ENCODE measurements at regions not wholly inside any gene's neighbourhood (a gene's known extent, or its start where the extent isn't known, plus 50 kb on each side); places are given as distances from the start of the nearest gene placed in this dataset.

DNA sequence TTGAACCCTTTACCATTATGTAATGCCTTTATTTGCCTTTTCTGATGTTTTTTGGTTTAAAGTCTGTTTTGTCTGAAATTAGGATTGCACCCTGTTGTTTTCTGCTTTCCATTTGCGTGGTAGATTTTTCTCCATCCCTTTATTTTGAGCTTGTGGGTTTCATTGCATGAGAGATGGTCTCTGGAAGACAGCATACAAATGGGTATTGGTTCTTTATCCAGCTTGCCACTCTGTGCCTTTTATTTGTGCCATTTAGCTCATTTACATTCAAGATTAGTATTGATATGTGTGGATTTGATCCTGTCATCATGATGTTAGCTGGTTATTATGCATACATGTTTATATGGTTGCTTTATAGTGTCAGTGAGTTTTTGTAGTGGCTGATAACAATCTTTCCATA is 318.7 kb upstream of the PPP2R3A start:
- TF ChIP-seq TEAD4 (IDR thresholded peaks at IDR 0.05) = no peak
- no peak for TF ChIP-seq USF1 (IDR thresholded peaks at IDR 0.05)
- no peak for TF ChIP-seq EGR1 (IDR thresholded peaks at IDR 0.05)
- TF ChIP-seq TCF12 (IDR thresholded peaks at IDR 0.05; ENCODE audit: low read depth) = no peak
- no peak for TF ChIP-seq CEBPB (IDR thresholded peaks at IDR 0.05)
- TF ChIP-seq RAD21 (IDR thresholded peaks at IDR 0.05; ENCODE audit: low read depth) = no peak
- no peak for TF ChIP-seq CREB1 (IDR thresholded peaks at IDR 0.05; ENCODE audit: low read depth)

GRCh38 chr3:135649361-135649760 is 316.2 kb upstream of the PPP2R3A start:
- TF ChIP-seq, protein P1, sequence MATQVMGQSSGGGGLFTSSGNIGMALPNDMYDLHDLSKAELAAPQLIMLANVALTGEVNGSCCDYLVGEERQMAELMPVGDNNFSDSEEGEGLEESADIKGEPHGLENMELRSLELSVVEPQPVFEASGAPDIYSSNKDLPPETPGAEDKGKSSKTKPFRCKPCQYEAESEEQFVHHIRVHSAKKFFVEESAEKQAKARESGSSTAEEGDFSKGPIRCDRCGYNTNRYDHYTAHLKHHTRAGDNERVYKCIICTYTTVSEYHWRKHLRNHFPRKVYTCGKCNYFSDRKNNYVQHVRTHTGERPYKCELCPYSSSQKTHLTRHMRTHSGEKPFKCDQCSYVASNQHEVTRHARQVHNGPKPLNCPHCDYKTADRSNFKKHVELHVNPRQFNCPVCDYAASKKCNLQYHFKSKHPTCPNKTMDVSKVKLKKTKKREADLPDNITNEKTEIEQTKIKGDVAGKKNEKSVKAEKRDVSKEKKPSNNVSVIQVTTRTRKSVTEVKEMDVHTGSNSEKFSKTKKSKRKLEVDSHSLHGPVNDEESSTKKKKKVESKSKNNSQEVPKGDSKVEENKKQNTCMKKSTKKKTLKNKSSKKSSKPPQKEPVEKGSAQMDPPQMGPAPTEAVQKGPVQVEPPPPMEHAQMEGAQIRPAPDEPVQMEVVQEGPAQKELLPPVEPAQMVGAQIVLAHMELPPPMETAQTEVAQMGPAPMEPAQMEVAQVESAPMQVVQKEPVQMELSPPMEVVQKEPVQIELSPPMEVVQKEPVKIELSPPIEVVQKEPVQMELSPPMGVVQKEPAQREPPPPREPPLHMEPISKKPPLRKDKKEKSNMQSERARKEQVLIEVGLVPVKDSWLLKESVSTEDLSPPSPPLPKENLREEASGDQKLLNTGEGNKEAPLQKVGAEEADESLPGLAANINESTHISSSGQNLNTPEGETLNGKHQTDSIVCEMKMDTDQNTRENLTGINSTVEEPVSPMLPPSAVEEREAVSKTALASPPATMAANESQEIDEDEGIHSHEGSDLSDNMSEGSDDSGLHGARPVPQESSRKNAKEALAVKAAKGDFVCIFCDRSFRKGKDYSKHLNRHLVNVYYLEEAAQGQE (IDR thresholded peaks at IDR 0.05; ENCODE audit: low read depth) = no peak
- TF ChIP-seq USF1 (IDR thresholded peaks at IDR 0.05) (no peak), YY1 (IDR thresholded peaks at IDR 0.05; ENCODE audit: low read depth) (no peak), EGR1 (IDR thresholded peaks at IDR 0.05) (no peak), TCF12 (IDR thresholded peaks at IDR 0.05; ENCODE audit: low read depth) (no peak), ZBTB7A (IDR thresholded peaks at IDR 0.05; ENCODE audit: low read depth) (no peak), MAX (IDR thresholded peaks at IDR 0.05) (no peak), EP300 (IDR thresholded peaks at IDR 0.05; ENCODE audit: borderline replicate concordance) (no peak), TAF1 (IDR thresholded peaks at IDR 0.05; ENCODE audit: low read depth) (no peak), CEBPB (IDR thresholded peaks at IDR 0.05) (no peak), TEAD4 (IDR thresholded peaks at IDR 0.05) (no peak), CREB1 (IDR thresholded peaks at IDR 0.05; ENCODE audit: low read depth) (no peak), RAD21 (IDR thresholded peaks at IDR 0.05; ENCODE audit: low read depth) (no peak), NFIC (IDR thresholded peaks at IDR 0.05) (no peak), FOXM1 (IDR thresholded peaks at IDR 0.05; ENCODE audit: borderline replicate concordance, low read depth) (no peak)

GRCh38 chr3:135650309-135650708 is 315.2 kb upstream of the PPP2R3A start:
- TF ChIP-seq TAF1 (IDR thresholded peaks at IDR 0.05; ENCODE audit: low read depth) (no peak), CEBPB (IDR thresholded peaks at IDR 0.05) (no peak), EGR1 (IDR thresholded peaks at IDR 0.05) (no peak), YY1 (IDR thresholded peaks at IDR 0.05; ENCODE audit: low read depth) (no peak), TEAD4 (IDR thresholded peaks at IDR 0.05) (no peak), USF1 (IDR thresholded peaks at IDR 0.05) (no peak), FOXM1 (IDR thresholded peaks at IDR 0.05; ENCODE audit: borderline replicate concordance, low read depth) (no peak)

DNA sequence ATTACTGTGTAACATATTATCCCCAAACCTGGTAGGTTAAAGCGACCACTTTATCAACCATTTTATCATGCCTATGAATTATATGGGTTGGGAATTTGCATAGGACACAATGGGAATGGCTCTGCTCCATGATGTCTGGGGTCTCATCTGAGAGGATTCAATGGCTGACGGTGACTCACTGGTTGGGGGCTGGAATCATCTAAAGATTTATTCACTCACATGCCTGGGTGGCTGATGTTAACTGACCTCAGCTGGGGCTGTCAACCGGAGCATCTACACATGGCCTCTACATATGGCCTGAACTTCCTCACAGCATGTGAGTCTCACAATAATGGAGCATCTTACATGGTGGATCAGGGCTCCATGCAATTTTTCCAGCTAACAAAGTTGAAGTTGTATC is 313.1 kb upstream of the PPP2R3A start:
- no peak for TF ChIP-seq TEAD4 (IDR thresholded peaks at IDR 0.05)
- no peak for TF ChIP-seq CEBPB (IDR thresholded peaks at IDR 0.05)

GRCh38 chr3:135655328-135655727 is 310.2 kb upstream of the PPP2R3A start:
- no peak for TF ChIP-seq TEAD4 (IDR thresholded peaks at IDR 0.05)
- no peak for TF ChIP-seq CEBPB (IDR thresholded peaks at IDR 0.05)
- TF ChIP-seq MAX (IDR thresholded peaks at IDR 0.05) = no peak
- no peak for TF ChIP-seq FOXM1 (IDR thresholded peaks at IDR 0.05; ENCODE audit: borderline replicate concordance, low read depth)
- no peak for TF ChIP-seq YY1 (IDR thresholded peaks at IDR 0.05; ENCODE audit: low read depth)
- no peak for TF ChIP-seq TAF1 (IDR thresholded peaks at IDR 0.05; ENCODE audit: low read depth)
- TF ChIP-seq, protein P1 (IDR thresholded peaks at IDR 0.05; ENCODE audit: low read depth) = no peak
- TF ChIP-seq TCF12 (IDR thresholded peaks at IDR 0.05; ENCODE audit: low read depth) = no peak
- no peak for TF ChIP-seq NFIC (IDR thresholded peaks at IDR 0.05)
- no peak for TF ChIP-seq ZBTB7A (IDR thresholded peaks at IDR 0.05; ENCODE audit: low read depth)
- no peak for TF ChIP-seq EP300 (IDR thresholded peaks at IDR 0.05; ENCODE audit: borderline replicate concordance)
- TF ChIP-seq RAD21 (IDR thresholded peaks at IDR 0.05; ENCODE audit: low read depth) = no peak
- no peak for TF ChIP-seq CREB1 (IDR thresholded peaks at IDR 0.05; ENCODE audit: low read depth)
- TF ChIP-seq EGR1 (IDR thresholded peaks at IDR 0.05) = no peak
- TF ChIP-seq USF1 (IDR thresholded peaks at IDR 0.05) = no peak

DNA sequence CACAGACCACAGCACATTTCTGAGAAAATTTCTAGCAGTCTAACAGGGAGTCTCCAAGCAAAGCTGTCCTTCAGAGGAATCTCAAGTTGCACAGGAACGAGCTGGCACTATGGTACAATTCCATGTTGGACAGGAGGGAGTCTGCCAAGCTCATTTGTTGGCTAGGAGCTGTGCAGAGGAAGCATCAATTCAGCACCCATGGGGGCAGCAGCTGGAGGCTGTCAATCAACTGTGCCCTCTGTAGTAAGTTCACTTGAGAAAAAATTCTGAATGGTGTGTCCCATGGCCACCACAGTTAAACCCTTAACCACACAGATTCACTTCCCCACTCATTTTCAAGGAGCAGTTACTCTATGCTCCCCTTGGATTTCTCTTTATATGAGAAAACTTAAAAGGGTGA is 298.5 kb upstream of the PPP2R3A start:
- TF ChIP-seq YY1 (IDR thresholded peaks at IDR 0.05; ENCODE audit: low read depth) (no peak), NFIC (IDR thresholded peaks at IDR 0.05) (no peak), FOXM1 (IDR thresholded peaks at IDR 0.05; ENCODE audit: borderline replicate concordance, low read depth) (no peak), RAD21 (IDR thresholded peaks at IDR 0.05; ENCODE audit: low read depth) (no peak), CREB1 (IDR thresholded peaks at IDR 0.05; ENCODE audit: low read depth) (no peak), TEAD4 (IDR thresholded peaks at IDR 0.05) (no peak), TCF12 (IDR thresholded peaks at IDR 0.05; ENCODE audit: low read depth) (no peak), ZBTB7A (IDR thresholded peaks at IDR 0.05; ENCODE audit: low read depth) (no peak), USF1 (IDR thresholded peaks at IDR 0.05) (no peak), EP300 (IDR thresholded peaks at IDR 0.05; ENCODE audit: borderline replicate concordance) (no peak), EGR1 (IDR thresholded peaks at IDR 0.05) (no peak), TAF1 (IDR thresholded peaks at IDR 0.05; ENCODE audit: low read depth) (no peak)
- TF ChIP-seq, protein P1 (IDR thresholded peaks at IDR 0.05; ENCODE audit: low read depth) = no peak

All from Ishikawa (cell line).